ENCODE measurements at regions not wholly inside any gene's neighbourhood (a gene's known extent, or its start where the extent isn't known, plus 50 kb on each side); places are given as distances from the start of the nearest gene placed in this dataset.
A peak's percentile ranks its signal among the peaks of the same experiment; 100 is the strongest.
"Not testable (repeated sequence)": the region's sequence is repeated elsewhere in the genome, so short reads cannot be mapped to it uniquely, and the experiment has no call there.

- intact Hi-C loops (cut with micrococcal nuclease) = no loop called here
- no peak for TF ChIP-seq CTCF (IDR thresholded peaks at IDR 0.05; ENCODE audit: borderline replicate concordance)
- no peak for DNase-seq
- H3K9me3 ChIP-seq (replicated peaks) = no peaks in the 10 kb centered on the region
- peaks cover 28% of the 10 kb centered on the region for H3K4me1 ChIP-seq
- no peaks in the 10 kb centered on the region for H3K27me3 ChIP-seq (ENCODE audit: low read depth)
- H3K4me3 ChIP-seq = no peak overlapping the region
- H3K36me3 ChIP-seq = no peaks in the 10 kb centered on the region
- H3K27ac ChIP-seq (replicated peaks) = peak overlapping the region; percentile 90
Measured at GRCh38 chr6:3918469-3918868, 69.3 kb downstream of the FAM50B start.

- H3K36me3 ChIP-seq = no peaks in the 10 kb centered on the region
- peaks cover 24% of the 10 kb centered on the region for H3K4me1 ChIP-seq
- no peak for TF ChIP-seq CTCF (IDR thresholded peaks at IDR 0.05; ENCODE audit: borderline replicate concordance)
- no peak overlapping the region for H3K4me3 ChIP-seq
- intact Hi-C loops (cut with micrococcal nuclease) = no loop called here
- H3K9me3 ChIP-seq (replicated peaks) = no peaks in the 10 kb centered on the region
- H3K27ac ChIP-seq (replicated peaks) = peak overlapping the region; percentile 90
- H3K27me3 ChIP-seq (ENCODE audit: low read depth) = no peaks in the 10 kb centered on the region
- peak; percentile 57 for DNase-seq
Measured at GRCh38 chr6:3919130-3919628, 70.0 kb downstream of the FAM50B start.

- H3K27ac ChIP-seq (replicated peaks) = peak overlapping the region; percentile 90
- H3K27me3 ChIP-seq (ENCODE audit: low read depth) = no peaks in the 10 kb centered on the region
Measured at GRCh38 chr6:3919849-3920248, 70.7 kb downstream of the FAM50B start.

GRCh38 chr6:3920321-3920720 is 71.1 kb downstream of the FAM50B start:
- H3K9me3 ChIP-seq (replicated peaks) = no peaks in the 10 kb centered on the region
- intact Hi-C loops (cut with micrococcal nuclease) = no loop called here
- peaks cover 32% of the 10 kb centered on the region for H3K4me1 ChIP-seq
- DNase-seq = no peak
- H3K36me3 ChIP-seq = no peaks in the 10 kb centered on the region
- peak overlapping the region; percentile 90 for H3K27ac ChIP-seq (replicated peaks)
- H3K4me3 ChIP-seq = no peak overlapping the region
- TF ChIP-seq CTCF (IDR thresholded peaks at IDR 0.05; ENCODE audit: borderline replicate concordance) = no peak
- no peaks in the 10 kb centered on the region for H3K27me3 ChIP-seq (ENCODE audit: low read depth)

More at GRCh38 chr6:3919849-3920248, 70.7 kb downstream of the FAM50B start:
- no peak for DNase-seq
- no peak overlapping the region for H3K4me3 ChIP-seq
- no peaks in the 10 kb centered on the region for H3K9me3 ChIP-seq (replicated peaks)
- no peaks in the 10 kb centered on the region for H3K36me3 ChIP-seq
- intact Hi-C loops (cut with micrococcal nuclease) = no loop called here
- TF ChIP-seq CTCF (IDR thresholded peaks at IDR 0.05; ENCODE audit: borderline replicate concordance) = no peak
- peaks cover 27% of the 10 kb centered on the region for H3K4me1 ChIP-seq

- no peak for DNase-seq
- TF ChIP-seq CTCF (IDR thresholded peaks at IDR 0.05; ENCODE audit: borderline replicate concordance) = no peak
- Histone ChIP-seq H3K4me3 (no peak overlapping the region), H3K36me3 (no peaks in the 10 kb centered on the region), H3K4me1 (peaks cover 44% of the 10 kb centered on the region), H3K9me3 (replicated peaks) (no peaks in the 10 kb centered on the region), H3K27me3 (ENCODE audit: low read depth) (no peaks in the 10 kb centered on the region), H3K27ac (replicated peaks) (no peak overlapping the region)
- intact Hi-C loops (cut with micrococcal nuclease) = no loop called here
Measured at GRCh38 chr6:3921663-3922062, 72.5 kb downstream of the FAM50B start.

- H3K36me3 ChIP-seq; DNase-seq; H3K4me3 ChIP-seq; H3K27ac ChIP-seq (replicated peaks); H3K27me3 ChIP-seq (ENCODE audit: low read depth); H3K9me3 ChIP-seq (replicated peaks); intact Hi-C loops (cut with micrococcal nuclease): not testable (repeated sequence)
- H3K4me1 ChIP-seq = peaks cover 47% of the 10 kb centered on the region
Measured at GRCh38 chr6:3922619-3923018, 73.4 kb downstream of the FAM50B start.

GRCh38 chr6:3925223-3926149 is 76.3 kb downstream of the FAM50B start:
- H3K36me3 ChIP-seq; H3K27me3 ChIP-seq (ENCODE audit: low read depth); intact Hi-C loops (cut with micrococcal nuclease); H3K9me3 ChIP-seq (replicated peaks): not testable (repeated sequence)
- H3K27ac ChIP-seq (replicated peaks) = peak overlapping the region; percentile 78
- DNase-seq = peak; percentile 85
- H3K4me3 ChIP-seq = peak overlapping the region; percentile 50
- peaks cover 48% of the 10 kb centered on the region for H3K4me1 ChIP-seq

Data from left ventricle myocardium inferior (tissue), 1 donor.